WTC11 (cell line): ENCODE measurements at regions not wholly inside any gene's neighbourhood (a gene's known extent, or its start where the extent isn't known, plus 50 kb on each side); places are given as distances from the start of the nearest gene placed in this dataset.

Experiments used
- ATF6 ChIP-seq: sonication (generic); formaldehyde crosslinking; IDR thresholded peaks from 2 replicates; pipeline ENCODE4 v1.8.1; 2023; ENCODE audit warnings: mild to moderate bottlenecking, missing genetic modification reagents
- CTCF ChIP-seq: fragments of 200-600 bp; IDR thresholded peaks from 2 replicates; pipeline ENCODE4 v1.8.0; 2022; ENCODE audit warnings: antibody characterized with exemption
- GRHL2 ChIP-seq: fragments of 250-450 bp; sonication (Bioruptor Pico); IDR thresholded peaks from 2 replicates; pipeline ENCODE4 v1.8.0; 2022; ENCODE audit warnings: mild to moderate bottlenecking, moderate library complexity; ENCODE audit not compliant: insufficient replicate concordance, severe bottlenecking
- NFYB ChIP-seq: sonication (generic); formaldehyde crosslinking; conservative IDR thresholded peaks from 2 replicates; pipeline ENCODE4 v1.8.0; 2022; ENCODE audit warnings: low read depth, missing genetic modification reagents
- SMAD3 ChIP-seq: sonication (generic); formaldehyde crosslinking; IDR thresholded peaks from 2 replicates; pipeline ENCODE4 v1.8.0; 2022; ENCODE audit warnings: missing genetic modification reagents, mild to moderate bottlenecking, borderline replicate concordance
- ZNF138 ChIP-seq: sonication (generic); formaldehyde crosslinking; conservative IDR thresholded peaks from 2 replicates; pipeline ENCODE4 v1.8.1; 2022; ENCODE audit warnings: mild to moderate bottlenecking, moderate library complexity, missing genetic modification reagents
- ZNF512 ChIP-seq: sonication (generic); formaldehyde crosslinking; IDR thresholded peaks from 2 replicates; pipeline ENCODE4 v1.8.1; 2022; ENCODE audit warnings: missing genetic modification reagents, borderline replicate concordance

- TF ChIP-seq GRHL2 (CRISPR knock-in tag) (no peak), CTCF (no peak), ATF6 (CRISPR knock-in tag) (no peak), NFYB (no peak), ZNF512 (CRISPR knock-in tag) (no peak), SMAD3 (CRISPR knock-in tag) (no peak), ZNF138 (CRISPR knock-in tag) (no peak)
Measured at GRCh38 chr2:14702258-14702657, 69.7 kb downstream of the LRATD1 start.
